ENCODE measurements at regions not wholly inside any gene's neighbourhood (a gene's known extent, or its start where the extent isn't known, plus 50 kb on each side); places are given as distances from the start of the nearest gene placed in this dataset.

DNA sequence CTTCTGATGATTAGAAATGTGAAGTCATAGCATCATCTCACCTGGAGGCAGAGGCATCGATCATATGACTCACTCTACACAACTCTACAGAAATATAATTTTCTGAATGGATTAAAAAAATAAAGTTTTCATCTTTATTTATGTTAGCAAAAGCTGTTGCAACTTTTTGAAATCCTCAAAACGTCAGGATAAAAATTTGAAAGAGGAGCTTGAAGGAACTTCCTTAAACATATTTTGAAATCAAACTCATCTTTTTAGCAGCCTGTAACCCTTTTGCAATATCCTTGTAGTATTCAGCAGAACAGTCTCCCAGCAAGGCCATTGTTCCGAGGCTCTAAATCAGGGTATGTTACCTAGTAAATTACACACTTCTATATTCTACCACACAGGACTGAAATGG lies 985.4 kb downstream of the PLOD2 start:
- no peak for TF ChIP-seq EZH2 (IDR thresholded peaks at IDR 0.05; ENCODE audit: low read length, missing control alignments)
- TF ChIP-seq, protein P1, sequence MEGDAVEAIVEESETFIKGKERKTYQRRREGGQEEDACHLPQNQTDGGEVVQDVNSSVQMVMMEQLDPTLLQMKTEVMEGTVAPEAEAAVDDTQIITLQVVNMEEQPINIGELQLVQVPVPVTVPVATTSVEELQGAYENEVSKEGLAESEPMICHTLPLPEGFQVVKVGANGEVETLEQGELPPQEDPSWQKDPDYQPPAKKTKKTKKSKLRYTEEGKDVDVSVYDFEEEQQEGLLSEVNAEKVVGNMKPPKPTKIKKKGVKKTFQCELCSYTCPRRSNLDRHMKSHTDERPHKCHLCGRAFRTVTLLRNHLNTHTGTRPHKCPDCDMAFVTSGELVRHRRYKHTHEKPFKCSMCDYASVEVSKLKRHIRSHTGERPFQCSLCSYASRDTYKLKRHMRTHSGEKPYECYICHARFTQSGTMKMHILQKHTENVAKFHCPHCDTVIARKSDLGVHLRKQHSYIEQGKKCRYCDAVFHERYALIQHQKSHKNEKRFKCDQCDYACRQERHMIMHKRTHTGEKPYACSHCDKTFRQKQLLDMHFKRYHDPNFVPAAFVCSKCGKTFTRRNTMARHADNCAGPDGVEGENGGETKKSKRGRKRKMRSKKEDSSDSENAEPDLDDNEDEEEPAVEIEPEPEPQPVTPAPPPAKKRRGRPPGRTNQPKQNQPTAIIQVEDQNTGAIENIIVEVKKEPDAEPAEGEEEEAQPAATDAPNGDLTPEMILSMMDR (conservative IDR thresholded peaks at IDR 0.05 in 1 of 2, IDR thresholded peaks at IDR 0.05 in 1 of 2; ENCODE audit: low read depth in 1 of 2, low read length in 2 of 2), result no peak
